GDM1 (cell line): ENCODE measurements at regions not wholly inside any gene's neighbourhood (a gene's known extent, or its start where the extent isn't known, plus 50 kb on each side); places are given as distances from the start of the nearest gene placed in this dataset.

Experiments used
- DNase-seq: peaks from one replicate; lab custom pipeline; 2025; lab: John Stamatoyannopoulos, UW

GRCh38 chr13:63435667-63436324 is 2020.1 kb upstream of the PCDH20 start:
- no peak for DNase-seq

- DNase-seq, result no peak
These were observed 2018.0 kb upstream of the PCDH20 start for GRCh38 chr13:63433546-63434150.

GRCh38 chr13:63427170-63427569 is 2011.5 kb upstream of the PCDH20 start:
- no peak for DNase-seq

- no peak for DNase-seq
These were observed 2009.5 kb upstream of the PCDH20 start for GRCh38 chr13:63425131-63425530.

- DNase-seq, result no peak
These were observed 2005.5 kb upstream of the PCDH20 start for GRCh38 chr13:63421123-63421522.

- no peak for DNase-seq
These were observed 2005.0 kb upstream of the PCDH20 start for GRCh38 chr13:63420685-63421084.

- no peak for DNase-seq
These were observed 1998.6 kb upstream of the PCDH20 start for GRCh38 chr13:63414247-63414646.

- no peak for DNase-seq
These were observed 1994.2 kb upstream of the PCDH20 start for GRCh38 chr13:63409791-63410351.

GRCh38 chr13:63408331-63409189 is 1992.9 kb upstream of the PCDH20 start:
- DNase-seq, result no peak

- DNase-seq, result no peak
These were observed 1988.1 kb upstream of the PCDH20 start for GRCh38 chr13:63403733-63404132.

GRCh38 chr13:63396746-63397145 is 1981.1 kb upstream of the PCDH20 start:
- DNase-seq, result no peak

- DNase-seq, result no peak
These were observed 1977.5 kb upstream of the PCDH20 start for GRCh38 chr13:63393112-63393511.

- no peak for DNase-seq
These were observed 1974.1 kb upstream of the PCDH20 start for GRCh38 chr13:63389756-63390155.

- DNase-seq, result no peak
These were observed 1965.6 kb upstream of the PCDH20 start for GRCh38 chr13:63381078-63381859.

GRCh38 chr13:63377986-63378385 is 1962.3 kb upstream of the PCDH20 start:
- DNase-seq, result no peak

- no peak for DNase-seq
These were observed 1954.5 kb upstream of the PCDH20 start for GRCh38 chr13:63370101-63370500.

GRCh38 chr13:63367522-63368198 is 1952.0 kb upstream of the PCDH20 start:
- DNase-seq, result no peak

GRCh38 chr13:63364159-63364558 is 1948.5 kb upstream of the PCDH20 start:
- no peak for DNase-seq

GRCh38 chr13:63351533-63351932 is 1935.9 kb upstream of the PCDH20 start:
- DNase-seq, result no peak

GRCh38 chr13:63351081-63351480 is 1935.4 kb upstream of the PCDH20 start:
- DNase-seq, result no peak

GRCh38 chr13:63345835-63346234 is 1930.2 kb upstream of the PCDH20 start:
- no peak for DNase-seq
